ENCODE measurements at regions not wholly inside any gene's neighbourhood (a gene's known extent, or its start where the extent isn't known, plus 50 kb on each side); places are given as distances from the start of the nearest gene placed in this dataset.

DNA sequence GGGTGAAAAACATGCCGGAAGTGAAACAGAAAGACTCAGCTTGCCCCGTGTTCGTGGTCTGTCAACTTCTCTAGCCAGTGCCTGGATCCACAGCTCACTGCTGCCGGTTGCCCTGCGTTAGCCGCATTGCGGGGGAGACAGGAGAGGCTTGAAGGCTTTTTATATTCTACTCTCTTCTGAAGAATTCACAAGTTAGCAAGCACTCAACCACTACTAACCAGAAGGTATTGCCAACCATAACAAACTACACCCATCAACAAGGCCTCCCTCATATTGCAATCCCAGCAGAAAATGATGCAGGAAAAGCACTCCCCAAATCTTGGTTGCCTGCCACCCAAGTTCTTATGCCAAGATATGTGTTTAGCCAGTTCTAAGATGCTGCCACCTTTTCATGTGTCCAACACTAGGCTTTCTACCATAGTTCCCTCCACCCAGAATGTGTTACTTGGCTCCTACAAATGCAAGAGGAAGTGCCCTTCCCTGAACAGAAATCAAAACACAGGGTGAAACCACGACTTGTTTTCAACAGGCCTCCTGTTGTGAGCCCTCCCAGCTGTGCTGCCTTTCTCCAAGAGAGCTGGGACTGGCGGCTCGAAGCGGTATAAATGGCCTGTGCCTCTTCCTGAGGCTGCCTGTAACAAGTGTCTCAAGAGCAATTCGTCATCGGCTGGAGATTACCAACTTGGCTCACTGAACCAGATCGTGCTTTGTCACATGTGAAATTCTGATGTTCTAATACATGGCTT, 129.0 kb downstream of the SNX18 start:
- no peak for DNase-seq (ENCODE audit: low read depth in 2 of 2)

DNA sequence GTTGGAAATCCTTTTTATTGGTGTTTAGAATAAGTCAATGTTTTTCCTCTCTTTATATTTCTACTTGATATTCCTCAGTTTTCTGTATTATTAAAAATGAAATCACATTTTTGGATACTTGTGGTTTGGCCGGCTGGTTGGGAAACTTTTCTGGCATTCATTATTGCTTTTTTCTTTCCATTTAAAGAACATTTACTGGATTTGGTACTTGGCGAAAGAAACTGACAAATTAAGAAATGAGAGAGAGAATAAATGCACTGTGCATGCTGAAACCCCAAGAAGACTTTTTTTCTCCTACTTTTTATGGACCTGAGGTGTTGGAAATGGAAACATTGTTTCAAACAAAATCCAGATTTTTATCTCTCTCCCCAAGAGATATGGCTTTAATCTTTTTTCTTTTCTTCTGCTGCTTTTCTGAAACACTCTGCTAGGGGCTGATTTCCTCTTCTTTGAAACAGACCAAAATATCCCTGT, 128.4 kb downstream of the SNX18 start:
- DNase-seq (ENCODE audit: low read depth in 2 of 2), result no peak

DNA sequence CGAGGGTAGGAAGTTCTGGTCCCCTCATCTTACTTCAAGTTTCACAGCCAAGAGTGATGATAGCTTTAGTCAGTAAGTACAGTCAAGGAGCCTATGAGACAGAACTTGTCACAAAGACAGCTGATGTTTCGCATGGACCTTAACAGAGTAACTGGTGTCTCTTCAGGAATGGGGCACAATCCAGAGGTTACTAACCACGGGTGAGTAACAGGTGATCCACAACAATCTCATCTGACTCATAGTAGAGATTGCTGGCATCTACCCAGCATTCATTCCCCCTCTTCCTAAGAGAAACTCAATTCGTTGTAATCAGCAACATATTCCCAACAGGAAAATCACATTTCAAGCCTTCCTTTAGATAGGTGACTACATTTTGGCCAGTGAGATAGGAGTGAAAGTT, 126.7 kb downstream of the SNX18 start:
- peak in 1 of 2 experiments; percentile 60 for DNase-seq (ENCODE audit: low read depth in 2 of 2)

DNA sequence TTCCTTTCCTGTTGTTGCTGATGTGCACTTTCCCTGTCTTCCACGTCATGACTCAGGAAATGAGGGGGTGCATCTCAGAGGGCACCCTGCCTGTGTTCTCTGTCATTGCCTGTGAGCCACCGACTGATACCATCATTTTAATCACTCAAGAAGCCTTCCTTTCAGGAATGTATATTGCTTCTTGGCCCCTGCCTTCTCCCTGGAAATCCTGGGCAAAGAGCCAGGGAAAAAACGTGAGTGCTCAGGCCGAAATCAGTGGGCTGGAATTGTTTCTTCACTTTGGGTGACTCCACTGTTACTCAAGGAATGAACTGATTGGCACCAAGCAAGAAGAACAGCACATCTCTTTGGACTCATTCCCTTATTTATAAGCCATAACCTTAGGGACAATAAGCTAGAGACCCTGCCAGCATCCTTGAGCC, 126.1 kb downstream of the SNX18 start:
- peak; percentile 87 to 88 for DNase-seq (ENCODE audit: low read depth in 2 of 2)

DNA sequence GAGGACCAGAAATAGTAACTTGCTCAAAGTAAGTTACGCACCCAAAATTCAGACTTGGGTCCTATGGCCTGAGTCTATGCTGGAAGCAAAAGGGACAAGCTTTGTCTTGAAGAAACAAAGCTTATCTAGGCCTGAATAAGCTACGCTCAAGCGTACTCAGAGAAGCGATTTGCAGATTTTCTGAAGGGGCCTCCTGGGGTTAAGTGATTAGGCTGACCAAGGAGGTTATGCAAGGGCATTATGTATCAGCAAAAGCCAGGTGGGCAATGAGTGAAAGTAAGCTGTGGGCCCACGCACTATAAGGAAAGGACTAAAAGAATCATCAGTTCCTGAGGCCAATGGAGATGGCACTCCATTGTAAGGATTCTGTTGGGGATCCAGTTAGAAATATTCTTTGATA, 122.1 kb downstream of the SNX18 start:
- no peak for DNase-seq (ENCODE audit: low read depth in 2 of 2)

DNA sequence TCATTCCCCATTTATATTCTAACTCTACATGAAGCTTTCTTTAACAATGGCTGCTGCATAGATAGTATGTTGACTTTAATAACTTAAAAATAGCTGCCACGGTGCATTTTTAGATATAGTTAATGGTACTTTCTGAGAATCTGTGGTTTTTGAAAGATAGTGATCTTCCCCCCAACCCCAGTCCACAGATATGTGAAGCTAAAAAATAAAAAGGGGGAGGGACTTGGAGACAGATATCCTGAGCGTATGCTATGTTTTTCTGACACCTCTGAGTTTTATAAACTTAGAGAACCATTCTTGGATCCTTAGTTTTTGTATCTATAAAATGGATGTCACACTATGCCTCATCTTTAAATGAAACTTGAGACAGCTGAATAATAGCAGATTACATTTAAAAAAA, 120.5 kb downstream of the SNX18 start:
- no peak for DNase-seq (ENCODE audit: low read depth in 2 of 2)

DNA sequence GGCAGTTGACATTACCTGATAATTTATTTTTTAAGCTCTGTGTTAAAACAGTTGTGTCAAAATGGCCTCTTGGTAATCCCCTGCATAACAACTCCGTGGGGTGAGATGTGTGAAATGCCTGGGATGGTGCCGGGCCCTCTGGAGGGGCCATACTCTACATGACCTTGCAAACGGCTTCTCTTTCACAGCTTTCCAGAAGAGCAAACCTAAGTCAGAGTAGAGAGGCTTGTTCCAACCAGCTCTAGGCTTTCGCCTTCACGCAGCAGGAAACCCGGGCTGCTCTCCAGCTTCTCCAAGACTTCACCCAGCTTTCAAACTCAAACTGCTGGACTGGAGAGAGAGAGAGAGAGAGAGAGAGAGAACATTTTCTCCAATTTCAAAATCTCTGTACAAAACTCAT, 120.1 kb downstream of the SNX18 start:
- DNase-seq (ENCODE audit: low read depth in 2 of 2), result no peak

DNA sequence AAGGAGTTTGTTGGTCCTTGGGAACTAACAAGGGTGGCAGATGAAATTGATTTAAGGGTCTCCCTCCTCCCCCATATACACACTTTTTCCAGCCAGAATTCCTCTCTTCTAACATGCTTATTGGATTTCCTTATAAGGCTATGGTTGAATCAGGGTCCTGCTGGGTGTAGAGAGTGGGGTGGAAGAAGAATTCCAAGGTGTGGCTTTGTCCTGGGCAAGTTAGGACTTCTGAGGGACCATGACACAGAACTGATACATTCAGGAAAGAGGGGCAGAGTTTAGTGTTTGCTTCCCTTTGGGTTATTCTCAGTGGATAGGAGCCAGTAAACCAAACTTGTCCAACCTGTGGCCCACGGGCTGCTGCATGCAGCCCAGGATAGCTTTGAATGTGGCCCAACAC, 116.5 kb downstream of the SNX18 start:
- DNase-seq (ENCODE audit: low read depth in 2 of 2), result no peak

DNA sequence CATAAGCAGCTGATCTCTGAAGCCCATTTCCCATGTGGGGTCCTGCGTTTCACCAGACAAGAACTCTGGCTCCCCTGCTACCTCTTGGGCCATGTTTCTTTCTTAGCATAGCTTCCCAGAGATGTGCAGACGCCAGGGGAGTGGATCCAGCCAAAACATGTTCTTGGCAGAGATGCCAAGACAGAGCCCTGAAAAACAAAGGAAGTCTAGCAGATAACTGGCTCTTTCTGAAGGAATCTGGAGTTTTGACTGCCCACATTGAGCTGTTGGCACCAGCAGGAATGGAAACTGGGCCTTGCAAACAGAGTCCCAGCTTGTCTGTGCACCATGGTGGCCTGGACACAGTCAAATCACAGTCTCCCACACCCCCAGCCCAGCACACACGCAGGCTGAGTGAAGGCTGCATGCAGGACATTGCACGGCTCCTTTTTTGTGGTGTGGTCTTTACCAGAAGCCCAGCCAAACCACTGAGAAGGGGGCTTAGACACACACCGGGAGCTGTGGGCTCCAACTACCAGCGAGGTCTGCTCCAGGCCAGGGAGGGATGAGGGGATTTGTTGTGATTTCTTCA, 114.7 kb downstream of the SNX18 start:
- DNase-seq (ENCODE audit: low read depth in 2 of 2), result no peak

DNA sequence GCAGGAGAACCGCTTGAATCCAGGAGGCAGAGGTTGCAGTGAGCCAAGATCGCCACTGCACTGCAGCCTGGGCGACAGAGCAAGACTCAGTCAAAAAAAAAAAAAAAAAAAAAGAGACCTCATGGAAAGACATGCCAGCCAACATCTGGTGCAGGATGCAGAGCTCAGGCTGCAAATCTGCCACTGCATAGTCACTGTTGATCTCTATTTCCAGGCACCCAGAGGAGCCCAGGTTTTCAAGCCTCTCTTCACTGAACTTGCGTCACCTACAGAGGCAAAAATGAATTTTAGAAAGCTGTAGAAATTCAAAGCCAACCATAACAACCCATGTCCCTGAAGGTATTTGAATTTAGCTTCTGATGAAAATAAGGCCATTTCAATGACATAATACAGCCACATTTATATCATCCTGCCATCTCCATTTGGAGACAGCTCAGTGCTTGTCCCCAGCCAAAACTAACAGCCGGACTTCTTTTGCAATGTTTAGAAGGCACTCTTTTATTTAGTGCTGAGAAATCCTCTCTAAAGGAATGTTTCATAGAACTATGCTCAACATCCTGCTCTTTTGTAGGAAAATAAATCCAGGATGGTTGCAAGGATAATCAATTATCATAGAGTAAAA, 113.3 kb downstream of the SNX18 start:
- DNase-seq (ENCODE audit: low read depth in 2 of 2), result no peak

DNA sequence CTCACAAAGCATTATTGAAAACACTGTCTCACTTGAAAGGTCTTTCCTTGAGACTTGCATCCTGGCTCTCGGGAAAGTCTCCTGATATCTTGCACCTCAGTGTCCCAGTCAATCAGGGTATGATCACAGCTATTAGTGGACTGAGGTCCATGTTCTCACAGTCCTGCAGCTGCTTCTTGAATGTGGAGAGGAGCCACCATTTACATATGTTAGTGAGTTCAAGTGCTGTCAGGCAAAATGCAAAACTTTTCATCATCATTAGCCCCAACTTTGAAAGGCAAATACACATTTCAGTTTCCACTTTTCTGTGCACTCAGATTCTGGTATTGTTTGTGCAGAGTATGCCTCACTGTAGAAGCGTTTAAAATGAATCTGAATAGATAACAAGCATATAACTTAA, 111.6 kb downstream of the SNX18 start:
- DNase-seq (ENCODE audit: low read depth in 2 of 2), result no peak

DNA sequence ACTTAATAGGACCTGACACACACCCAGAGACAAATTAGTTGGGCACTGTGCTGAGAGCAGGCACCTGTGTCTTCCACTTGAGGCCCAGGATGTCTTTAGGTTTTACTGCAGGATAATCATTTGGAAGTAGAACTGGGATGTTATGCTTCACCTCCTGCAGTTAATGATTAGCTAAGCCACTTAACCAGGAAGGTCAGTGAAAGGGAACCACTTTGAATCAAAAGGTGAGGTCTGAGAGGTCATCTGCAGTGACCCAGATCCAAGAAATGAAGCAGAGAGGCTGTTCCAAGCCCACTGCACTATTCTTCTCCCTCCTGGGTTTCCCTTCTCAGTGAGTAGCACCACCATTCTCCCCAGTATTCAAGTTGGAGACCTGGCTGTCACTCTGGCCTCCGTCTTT, 110.5 kb downstream of the SNX18 start:
- DNase-seq (ENCODE audit: low read depth in 2 of 2), result no peak

DNA sequence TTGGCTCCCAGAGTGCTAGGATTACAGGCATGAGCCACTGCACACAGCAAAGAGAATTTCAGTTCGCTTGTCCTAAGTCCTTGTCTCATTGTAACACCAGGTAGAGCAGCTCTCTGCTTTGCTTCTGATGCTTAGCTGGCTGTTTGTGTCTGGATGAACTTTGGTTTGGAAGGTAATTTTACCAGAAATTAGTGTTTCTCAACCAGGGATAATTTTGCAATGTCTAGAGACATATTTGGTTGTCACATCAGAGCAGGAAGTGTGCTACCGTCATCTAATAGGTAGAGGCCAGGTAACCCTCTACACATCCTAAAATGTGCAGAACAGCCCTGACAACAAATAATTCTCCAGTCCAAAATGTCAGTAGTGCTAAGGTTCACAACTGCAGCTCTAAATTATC, 108.8 kb downstream of the SNX18 start:
- DNase-seq (ENCODE audit: low read depth in 2 of 2), result no peak

DNA sequence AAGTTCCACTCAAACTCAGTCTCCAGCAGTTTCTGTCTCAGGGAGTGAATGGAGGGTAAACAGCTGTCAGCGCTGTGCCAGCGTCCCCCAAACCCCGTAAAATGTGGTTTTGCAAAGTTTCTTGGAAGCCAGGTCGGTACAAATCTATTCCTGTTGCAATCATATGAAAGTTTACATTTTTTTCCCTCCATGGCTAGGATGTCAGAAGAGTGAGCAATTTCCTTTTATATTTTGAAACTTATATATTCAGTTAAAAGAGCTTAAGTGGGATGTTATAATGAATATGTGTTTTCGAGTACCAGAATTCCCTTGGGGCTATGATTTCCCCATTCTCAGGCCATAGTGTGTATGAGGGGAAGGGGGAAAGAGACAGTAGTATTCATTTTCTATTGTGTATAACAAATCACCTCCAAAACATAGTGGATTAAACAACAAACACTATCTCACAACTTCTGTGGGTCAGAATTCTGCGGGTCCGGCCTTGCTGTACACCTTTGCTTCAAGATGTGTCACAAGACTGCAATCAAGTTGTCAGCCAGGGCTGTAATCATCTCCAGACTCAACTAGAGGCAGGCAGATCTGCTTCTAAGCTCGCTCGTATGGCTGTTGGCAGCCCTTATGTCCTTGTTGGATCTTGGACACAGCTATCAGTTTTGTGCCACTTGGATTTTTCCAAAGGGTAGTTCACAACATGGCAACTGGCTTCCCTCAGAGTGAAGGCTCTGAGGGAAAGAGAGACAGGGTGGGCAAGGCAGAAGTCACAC, 107.4 kb downstream of the SNX18 start:
- DNase-seq (ENCODE audit: low read depth in 2 of 2), result peak; percentile 89 to 90

DNA sequence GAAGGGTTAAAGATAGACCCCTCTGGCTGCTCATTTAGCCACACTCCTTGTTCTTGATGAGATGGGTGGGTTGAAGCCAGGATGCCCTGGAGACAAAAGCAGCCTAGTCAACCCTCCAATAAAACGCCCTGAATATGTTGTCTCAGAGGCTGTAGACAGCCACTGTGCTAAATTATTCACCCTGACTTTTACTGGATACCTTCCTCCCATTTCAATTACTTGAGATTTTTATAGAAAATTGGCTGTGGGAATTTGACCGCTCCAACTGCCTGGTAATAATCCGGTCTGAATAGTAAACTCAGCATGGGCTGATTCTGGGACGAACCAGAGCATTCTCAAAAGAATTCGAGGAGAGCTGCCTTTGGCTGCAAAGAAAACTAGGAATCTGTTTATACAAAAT, 104.2 kb downstream of the SNX18 start:
- no peak for DNase-seq (ENCODE audit: low read depth in 2 of 2)

DNA sequence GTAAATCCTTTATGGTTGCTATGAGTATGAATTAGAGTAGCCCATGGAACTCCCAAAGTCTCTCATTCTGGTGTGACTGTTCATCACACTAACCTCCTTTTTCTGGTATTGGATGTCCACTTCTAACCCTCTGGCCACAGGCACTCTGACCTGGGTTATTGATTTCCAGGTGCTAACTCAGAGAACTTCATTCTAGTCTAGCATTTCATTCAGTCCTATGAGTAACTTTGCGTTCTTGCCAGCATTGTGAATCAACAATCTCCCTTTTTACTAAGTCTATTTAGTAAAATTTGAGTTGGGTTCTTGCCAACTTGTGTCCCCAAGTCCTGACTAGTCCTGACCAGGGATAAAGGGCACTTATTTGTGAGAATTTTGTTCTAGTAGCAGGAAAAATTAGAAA, 103.5 kb downstream of the SNX18 start:
- DNase-seq (ENCODE audit: low read depth in 2 of 2), result no peak

DNA sequence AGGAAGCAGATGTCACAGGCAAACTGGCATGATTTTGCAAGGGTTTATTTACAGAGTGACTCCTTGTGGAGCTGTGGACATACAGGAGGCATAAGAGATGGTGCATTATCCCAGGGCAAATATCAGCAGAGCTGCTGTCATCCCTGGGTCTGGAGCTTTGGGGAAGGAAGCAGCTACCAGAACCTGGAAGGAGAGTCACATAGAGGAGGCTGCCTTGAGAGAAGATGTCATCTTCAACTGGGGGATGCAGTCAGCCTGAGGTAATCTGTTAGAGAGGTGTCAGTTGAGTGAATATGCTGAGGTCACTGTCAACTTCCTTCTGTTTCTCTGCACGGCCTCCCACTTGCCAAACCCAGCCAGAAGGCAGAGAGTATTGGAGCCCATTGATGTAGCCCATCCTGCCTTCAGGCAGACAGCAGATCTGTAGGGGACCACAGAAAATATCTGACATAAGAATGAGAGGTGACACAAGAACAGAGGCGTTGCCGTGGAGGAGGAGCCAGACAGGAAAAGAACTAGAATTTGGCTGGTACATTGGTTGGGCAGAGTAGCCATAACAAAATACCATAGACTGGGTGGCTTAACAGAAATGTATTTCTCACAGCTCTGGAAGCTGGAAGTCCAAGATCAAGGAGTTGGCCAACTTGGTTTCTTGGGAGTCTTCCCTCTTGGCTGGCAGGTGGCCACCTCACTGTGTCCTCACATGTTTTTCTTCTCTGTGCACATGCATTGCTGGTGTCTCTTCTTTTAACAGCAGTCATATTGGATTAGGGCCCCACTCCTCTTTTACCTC, 102.8 kb downstream of the SNX18 start:
- no peak for DNase-seq (ENCODE audit: low read depth in 2 of 2)

DNA sequence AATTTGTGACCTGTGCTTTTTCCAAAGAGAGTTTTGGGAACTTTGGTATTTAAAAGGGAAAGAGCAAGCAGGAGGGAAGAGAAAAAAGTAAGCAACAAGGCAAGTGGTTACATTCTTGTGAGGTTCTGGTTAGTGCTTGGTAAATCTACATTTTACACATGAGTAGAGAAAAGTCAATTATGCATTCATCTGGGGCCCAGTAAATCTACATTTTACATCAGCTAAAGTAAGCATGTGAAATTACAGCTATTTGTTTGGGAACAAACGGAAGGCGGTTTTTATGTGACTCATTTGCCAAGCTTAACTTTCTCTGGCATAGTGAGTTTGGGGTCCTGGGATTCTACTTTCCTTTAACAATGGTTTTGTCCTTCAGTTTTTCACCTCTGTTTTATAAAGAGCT, 102.2 kb downstream of the SNX18 start:
- DNase-seq (ENCODE audit: low read depth in 2 of 2), result no peak

DNA sequence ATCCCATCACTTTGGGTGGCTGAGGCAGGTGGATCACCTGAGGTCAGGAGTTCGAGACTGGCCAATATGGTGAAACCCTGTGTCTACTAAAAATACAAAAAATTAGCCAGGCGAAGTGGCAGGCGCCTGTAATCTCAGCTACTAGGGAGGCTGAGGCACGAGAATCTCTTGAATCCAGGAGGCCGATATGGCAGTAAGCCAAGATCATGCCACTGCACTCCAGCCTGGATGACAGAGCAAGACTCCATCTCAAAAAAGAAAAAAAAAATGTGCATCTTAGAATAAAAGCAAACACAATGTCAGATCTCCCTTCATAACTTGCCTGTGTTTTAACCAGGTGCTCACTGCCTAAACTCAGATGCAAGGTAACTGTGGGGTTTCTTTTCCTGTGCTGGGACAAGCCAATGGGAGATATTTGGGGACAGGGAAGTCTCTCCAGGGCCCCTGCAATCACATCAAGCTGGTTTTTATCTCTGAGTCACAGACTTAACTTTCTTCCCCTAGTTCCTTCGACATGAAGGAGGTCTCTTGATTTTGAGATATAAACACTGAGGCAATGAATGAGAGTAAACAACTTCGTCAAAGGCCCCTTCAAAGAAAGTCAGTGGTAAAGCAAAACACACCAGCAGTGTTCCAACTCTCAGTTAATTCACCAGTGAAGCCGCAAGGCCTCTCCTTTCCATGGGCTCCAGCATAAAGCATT, 99.1 kb downstream of the SNX18 start:
- DNase-seq (ENCODE audit: low read depth in 2 of 2), result no peak

DNA sequence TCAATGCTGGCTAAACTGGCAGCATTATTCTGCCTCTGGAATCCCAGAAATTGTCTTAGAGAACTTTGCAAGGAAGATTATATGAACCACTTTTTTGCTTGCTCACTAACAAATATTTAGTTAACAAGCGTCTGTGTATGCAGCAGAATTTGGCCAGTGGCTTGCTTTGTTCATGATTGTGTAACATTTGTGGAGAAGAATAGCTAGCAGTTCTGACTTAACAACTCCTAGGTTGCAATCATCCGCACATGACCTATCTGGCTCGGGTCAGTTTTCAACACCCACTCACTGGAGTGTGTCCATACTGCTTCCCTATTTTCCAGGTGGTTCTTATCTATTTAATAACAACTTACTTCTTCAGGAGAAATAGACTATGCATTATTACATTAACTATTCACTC, 98.5 kb downstream of the SNX18 start:
- no peak for DNase-seq (ENCODE audit: low read depth in 2 of 2)

DNA sequence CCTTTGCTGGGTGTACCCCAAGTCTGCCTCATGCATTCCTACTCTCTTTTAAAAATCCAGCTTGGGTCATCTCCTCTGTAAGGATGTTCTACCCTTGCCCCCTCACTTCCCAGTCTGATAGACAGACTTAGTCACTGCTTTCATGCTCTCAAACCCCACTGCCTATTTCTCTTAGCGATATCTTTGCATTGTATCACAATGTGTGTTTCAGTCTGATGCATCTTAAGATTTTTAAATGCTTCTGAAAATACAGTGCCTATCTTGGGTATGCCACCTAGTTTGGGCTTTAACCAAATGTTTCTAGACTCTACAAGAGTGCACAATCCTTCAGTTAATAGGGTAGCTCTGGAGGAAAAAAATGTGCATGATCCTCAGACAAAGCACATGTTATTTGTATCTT, 97.8 kb downstream of the SNX18 start:
- no peak for DNase-seq (ENCODE audit: low read depth in 2 of 2)
